GM19043 (cell line): ENCODE measurements at regions not wholly inside any gene's neighbourhood (a gene's known extent, or its start where the extent isn't known, plus 50 kb on each side); places are given as distances from the start of the nearest gene placed in this dataset.
"Not testable (repeated sequence)": the region's sequence is repeated elsewhere in the genome, so short reads cannot be mapped to it uniquely, and the experiment has no call there.

Source experiments
- ATAC-seq: cut with Tn5 transposase; IDR thresholded peaks from one replicate; pipeline ENCODE4 v1.9.1; 2021; ENCODE audit warnings: low read depth; ENCODE audit not compliant: unreplicated experiment

DNA sequence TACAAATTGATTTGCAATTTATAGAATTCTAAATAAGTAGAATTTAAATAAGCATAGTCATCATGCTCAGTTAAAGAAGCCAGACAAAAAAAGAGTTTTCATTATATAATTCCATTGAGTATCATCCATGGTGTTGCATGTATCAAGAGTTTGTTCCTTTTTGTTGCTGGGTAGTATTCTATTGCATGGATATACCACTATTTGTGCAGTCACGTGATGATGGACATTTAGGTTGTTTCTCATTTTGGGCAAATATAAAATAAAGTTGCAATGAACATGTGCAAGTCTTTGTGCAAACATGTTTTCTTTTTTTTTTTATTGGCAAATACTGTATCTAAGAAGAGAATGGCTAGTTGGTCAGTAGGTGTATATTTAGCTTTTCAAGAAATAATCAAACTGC, 186.2 kb upstream of the FRMD6 start:
- ATAC-seq, result no peak

- not testable (repeated sequence) for ATAC-seq
Observed at GRCh38 chr14:51467392-51467791, 184.3 kb upstream of the FRMD6 start.

- no peak for ATAC-seq
Observed at GRCh38 chr14:51468523-51468922, 183.2 kb upstream of the FRMD6 start.

GRCh38 chr14:51472881-51473280, 178.8 kb upstream of the FRMD6 start:
- no peak for ATAC-seq

GRCh38 chr14:51473351-51473750, 178.4 kb upstream of the FRMD6 start:
- no peak for ATAC-seq

DNA sequence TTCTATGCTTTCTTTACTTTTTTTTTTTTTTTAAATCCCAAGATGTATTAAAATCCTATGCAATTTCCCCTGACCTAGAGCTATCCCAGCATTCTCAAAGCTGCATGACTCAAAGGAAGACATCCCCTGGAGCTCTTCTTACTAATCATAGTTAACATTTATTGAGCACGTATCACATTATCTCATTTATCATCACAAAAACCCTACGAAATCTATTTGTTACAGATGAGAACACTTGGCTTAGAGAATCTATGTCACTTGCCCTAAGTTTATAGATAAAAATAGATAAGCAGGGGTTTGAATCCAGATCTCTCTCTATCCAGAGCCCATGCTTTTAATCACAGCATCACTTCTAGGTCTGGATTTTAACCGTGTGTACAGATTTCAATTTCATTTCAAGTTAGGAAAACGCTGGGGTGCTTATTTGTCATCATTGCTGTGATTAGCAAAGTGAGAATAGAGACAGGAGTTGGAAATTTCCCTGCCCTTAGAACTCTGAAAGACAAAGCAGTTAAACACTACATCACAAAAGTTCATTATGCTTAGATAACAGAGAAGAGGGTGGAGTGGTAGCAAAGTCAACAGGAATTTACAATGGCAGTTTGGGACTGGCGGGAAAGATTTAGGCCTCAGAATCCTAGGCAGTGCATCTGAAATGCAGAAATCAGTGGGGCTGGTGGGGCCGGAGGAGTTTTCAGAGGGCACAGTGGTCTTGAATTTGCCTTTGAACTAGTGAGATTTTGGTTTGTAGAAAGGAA, 177.7 kb upstream of the FRMD6 start:
- ATAC-seq, result no peak

- ATAC-seq, result no peak
Observed at GRCh38 chr14:51474854-51475253, 176.9 kb upstream of the FRMD6 start.

- ATAC-seq, result no peak
Observed at GRCh38 chr14:51478175-51478621, 173.5 kb upstream of the FRMD6 start.

- ATAC-seq, result peak; percentile 79
Observed at GRCh38 chr14:51479584-51480325, 172.0 kb upstream of the FRMD6 start.

DNA sequence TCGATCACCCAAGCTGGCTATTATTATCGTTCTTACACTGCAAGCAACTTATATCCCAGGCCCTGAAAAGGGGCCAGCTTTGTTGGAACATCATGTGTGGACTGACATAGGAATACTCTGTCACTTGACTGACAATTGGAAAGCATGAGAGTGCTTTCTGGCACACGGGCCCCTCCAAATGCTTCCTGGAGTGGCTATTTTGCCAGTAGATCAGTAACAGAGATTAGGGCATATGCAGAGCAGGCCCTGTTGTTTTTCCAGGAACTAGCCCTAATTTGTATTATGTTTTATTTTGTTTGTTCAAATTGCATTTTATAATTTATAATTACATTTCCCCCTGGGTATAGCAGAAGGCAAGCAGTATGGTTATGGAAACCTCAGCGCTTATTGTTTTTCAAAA, 170.1 kb upstream of the FRMD6 start:
- ATAC-seq, result no peak

DNA sequence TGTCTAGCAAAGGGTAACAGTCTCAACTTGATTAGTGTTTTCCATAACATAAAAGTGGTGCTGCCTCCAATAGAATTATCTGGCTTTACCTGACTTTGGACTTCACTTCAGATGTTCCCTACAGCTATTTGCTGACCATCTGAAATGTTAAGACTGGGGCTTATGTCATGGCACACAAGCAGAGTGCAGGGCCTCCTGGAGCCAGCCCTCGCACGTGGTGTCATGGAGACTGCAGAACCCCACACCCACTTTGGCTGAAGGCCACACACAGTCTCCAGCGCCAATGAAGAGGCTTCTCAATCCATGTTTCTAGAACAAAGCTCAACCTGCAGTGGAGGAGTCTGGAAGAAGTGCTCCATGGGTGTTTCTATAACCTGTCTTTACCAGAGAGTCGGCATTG, 169.6 kb upstream of the FRMD6 start:
- no peak for ATAC-seq

DNA sequence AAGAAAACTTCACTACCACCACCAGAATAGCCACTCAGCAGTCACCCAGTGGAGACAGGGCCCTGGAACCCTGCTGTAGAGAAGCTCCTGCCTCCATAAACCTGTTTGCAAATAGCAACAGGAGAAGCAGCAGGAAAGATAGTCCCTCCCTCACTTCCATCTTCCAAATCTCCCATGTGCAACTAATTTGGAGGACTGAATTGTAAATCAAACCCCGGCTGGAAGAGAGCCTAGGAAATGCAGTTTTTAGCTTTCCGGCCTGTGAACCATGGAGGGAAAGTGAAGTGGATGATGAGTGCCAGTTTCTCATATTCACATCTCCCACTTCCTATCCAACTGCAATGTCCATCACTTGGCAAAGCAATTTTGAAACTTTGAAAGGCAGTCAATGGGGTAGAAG, 167.2 kb upstream of the FRMD6 start:
- ATAC-seq, result no peak

DNA sequence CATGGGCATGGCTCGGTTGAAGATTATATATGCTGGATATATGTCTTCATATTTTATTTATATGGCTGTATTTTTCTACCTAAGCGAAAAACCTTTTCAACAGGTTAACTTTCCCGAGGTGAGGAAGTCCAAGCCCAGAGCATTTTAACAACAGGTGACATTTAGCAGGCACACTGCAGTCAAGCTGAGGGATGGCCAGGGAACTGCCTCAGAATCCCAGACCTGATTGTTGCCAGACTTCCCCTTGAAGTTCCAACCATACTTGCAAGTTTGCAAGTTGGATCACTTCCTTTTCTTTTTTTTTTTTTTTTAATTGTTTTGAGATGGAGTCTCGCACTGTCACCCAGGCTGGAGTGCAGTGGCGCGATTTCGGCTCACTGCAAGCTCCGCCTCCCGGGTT, 166.0 kb upstream of the FRMD6 start:
- ATAC-seq, result no peak

DNA sequence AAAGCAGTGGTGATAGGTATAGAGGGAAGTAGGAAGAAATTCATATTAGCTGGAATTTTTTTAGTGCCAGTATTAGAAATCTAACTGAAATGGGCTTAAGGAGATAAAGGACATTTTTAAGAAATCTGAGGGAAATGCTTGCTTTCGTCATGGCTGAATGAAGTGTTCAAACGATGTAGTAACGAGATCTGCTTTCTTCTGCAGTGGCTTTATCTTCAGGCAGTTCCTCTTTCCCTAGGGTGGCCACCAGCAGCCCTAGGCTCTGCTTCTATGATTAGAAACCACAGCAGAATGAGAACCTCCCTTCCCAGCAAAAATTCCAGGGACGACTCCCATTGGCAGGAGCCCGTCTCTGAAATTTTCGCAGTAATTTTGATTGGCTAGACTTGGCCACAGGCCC, 163.9 kb upstream of the FRMD6 start:
- ATAC-seq, result no peak

- no peak for ATAC-seq
Observed at GRCh38 chr14:51488569-51489220, 163.0 kb upstream of the FRMD6 start.

DNA sequence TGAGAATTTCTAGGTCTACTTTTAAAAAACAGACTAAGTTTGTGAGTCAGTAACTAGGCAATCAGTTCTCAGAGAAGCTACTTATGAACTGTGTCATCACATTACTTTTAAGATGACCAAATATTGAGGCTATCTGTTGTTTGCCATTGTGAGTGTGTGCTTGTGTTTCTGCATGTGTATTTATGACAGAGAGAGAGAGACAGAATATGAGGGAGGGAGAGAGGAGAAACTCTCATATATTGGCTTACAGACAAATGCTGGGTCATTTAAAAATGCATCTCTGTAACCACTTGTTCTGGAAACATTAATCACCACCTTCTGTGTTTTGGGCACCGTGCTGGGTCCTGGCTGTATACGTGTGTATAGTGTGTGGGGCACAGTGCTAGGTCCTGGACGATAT, 161.5 kb upstream of the FRMD6 start:
- no peak for ATAC-seq

DNA sequence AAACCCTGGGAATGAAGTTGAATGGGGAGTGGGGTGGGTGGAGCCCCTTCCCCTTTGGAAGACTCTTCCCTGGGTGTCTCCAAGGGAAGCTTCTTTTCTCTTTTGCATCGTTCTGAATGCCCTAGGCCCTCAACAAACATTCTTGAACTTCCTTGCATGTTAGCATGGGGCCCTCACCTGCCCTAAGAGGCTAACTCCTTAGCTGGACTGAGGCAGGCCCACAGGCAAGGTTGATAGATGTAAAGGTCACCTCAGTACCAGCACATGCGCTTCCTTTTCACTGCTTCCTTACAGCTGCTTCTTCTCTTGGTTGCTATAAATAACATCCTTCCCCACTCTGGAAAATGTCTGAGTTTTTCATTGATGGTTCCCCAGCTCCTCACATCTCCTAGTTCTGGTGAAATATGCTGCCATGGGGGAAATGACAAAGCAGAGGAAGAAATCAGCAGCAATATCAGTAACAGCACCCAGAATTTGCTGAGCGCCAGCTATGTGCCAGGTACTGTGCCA, 160.6 kb upstream of the FRMD6 start:
- ATAC-seq, result no peak

- no peak for ATAC-seq
Observed at GRCh38 chr14:51491776-51492175, 159.9 kb upstream of the FRMD6 start.

DNA sequence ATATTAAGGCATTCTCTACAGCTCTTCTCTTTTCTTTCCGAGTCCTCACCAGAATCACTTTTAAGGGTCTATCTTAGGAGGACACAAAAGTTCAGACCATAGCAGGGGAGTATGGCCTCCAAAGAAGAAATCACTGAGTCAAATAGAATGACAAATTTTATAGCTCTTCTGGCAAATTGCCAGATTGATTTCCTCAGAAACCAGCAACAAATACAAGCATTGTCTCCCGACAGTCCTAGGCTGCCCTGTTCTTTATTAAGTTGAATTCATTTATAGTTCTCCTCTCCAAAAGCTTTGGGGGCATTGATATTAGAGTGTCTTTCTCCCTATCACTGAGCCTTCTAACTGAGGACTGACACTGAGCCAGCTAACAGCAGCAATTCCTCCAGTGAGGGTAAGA, 156.4 kb upstream of the FRMD6 start:
- no peak for ATAC-seq

- ATAC-seq, result no peak
Observed at GRCh38 chr14:51498411-51499227, 153.1 kb upstream of the FRMD6 start.

GRCh38 chr14:51500776-51501175, 150.9 kb upstream of the FRMD6 start:
- ATAC-seq, result no peak
